H1 (cell line): ENCODE measurements at regions not wholly inside any gene's neighbourhood (a gene's known extent, or its start where the extent isn't known, plus 50 kb on each side); places are given as distances from the start of the nearest gene placed in this dataset.

ENCODE experiments used
- BCL11A ChIP-seq, 2 experiments: IDR thresholded peaks; one replicate each; pipeline ENCODE4 v1.6.1; 2011; ENCODE audit warnings: low read depth in 2 of 2, low read length in 2 of 2, mild to moderate bottlenecking in 2 of 2

DNA sequence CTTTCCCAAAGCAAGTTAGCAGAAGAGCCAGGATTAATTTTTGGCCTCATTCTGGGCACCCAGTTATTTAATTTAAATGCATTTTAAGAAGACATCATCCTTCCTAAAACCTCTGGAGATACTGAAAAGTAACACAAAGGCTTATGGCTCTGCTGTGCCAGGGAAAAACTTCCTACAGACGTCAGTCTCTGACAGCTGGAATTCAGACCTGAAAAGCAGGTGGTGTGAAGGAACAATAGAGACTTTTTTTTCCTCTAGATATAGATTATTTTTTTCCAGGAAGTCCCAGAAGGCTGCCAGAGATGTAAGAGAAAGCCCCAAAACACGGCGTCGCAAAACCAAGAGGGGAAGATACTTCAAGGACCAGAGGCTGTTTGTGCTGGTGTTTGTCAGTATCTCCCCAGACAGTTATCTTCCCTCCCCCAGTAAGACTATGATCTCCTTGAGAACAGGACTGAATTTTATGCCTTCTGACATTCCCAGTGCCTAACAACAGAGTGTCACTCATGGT lies 88.7 kb upstream of the RASEF start (continued):
- no peak for TF ChIP-seq BCL11A (IDR thresholded peaks at IDR 0.05; ENCODE audit: low read depth in 2 of 2, low read length in 2 of 2)
